Epithelial cell of esophagus (primary cell): ENCODE measurements at regions not wholly inside any gene's neighbourhood (a gene's known extent, or its start where the extent isn't known, plus 50 kb on each side); places are given as distances from the start of the nearest gene placed in this dataset.

ENCODE experiments used
- DNase-seq: peaks from one replicate; pipeline ENCODE4 v3.0.0; 2010; ENCODE audit warnings: low read depth
- H3K4me3 ChIP-seq: 2 replicates; pipeline ENCODE4 v1.5.1; 2011; ENCODE audit warnings: mild to moderate bottlenecking, low read length, control low read depth
- TF ChIP-seq, protein P1 (sequence below): IDR thresholded peaks from 2 replicates; pipeline ENCODE4 v1.5.1; 2011; ENCODE audit warnings: low read depth, mild to moderate bottlenecking, low read length, control low read depth, inconsistent platforms; ENCODE audit not compliant: insufficient read depth; ENCODE audit errors: missing control alignments

DNA sequence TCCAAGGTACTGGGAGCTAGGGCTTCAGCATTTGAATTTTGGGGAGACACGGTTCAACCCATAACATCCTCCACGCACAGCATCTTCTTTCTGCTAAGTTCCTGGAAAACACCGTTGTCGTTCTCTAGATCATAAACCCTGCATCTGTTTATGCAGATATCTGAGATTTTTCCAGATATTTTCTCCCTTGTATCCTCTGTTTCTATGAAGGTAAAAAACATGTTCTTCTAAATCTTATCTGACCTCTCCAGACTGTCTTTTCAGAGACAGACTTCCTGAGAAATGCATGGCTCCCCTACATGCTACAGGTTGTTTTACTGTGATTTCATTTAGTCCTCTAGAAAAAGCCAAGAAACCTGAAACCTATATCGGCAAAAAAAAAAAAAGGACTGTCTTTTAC is 152.3 kb upstream of the KLF3 start:
- no peak overlapping the region for H3K4me3 ChIP-seq

DNA sequence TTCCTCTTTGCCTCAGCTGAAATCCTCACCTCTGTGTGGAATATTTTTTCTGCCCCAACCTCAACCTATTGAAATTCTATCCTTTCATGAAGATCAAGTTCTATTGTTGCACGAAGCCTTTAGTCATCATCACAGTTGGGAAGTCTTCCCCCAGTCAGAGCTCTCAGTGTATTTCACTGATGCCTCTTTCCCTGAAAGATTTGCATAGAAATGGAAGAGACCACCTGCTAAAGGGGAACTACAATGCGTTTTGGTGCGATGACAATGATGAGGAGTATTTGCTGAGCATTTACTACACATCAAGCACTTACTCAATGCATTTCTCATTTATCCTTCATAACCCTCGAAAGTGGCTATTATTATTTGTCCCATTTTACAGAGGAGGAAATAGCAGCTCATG is 151.2 kb upstream of the KLF3 start:
- no peak overlapping the region for H3K4me3 ChIP-seq
- no peak for DNase-seq
- TF ChIP-seq, protein P1, sequence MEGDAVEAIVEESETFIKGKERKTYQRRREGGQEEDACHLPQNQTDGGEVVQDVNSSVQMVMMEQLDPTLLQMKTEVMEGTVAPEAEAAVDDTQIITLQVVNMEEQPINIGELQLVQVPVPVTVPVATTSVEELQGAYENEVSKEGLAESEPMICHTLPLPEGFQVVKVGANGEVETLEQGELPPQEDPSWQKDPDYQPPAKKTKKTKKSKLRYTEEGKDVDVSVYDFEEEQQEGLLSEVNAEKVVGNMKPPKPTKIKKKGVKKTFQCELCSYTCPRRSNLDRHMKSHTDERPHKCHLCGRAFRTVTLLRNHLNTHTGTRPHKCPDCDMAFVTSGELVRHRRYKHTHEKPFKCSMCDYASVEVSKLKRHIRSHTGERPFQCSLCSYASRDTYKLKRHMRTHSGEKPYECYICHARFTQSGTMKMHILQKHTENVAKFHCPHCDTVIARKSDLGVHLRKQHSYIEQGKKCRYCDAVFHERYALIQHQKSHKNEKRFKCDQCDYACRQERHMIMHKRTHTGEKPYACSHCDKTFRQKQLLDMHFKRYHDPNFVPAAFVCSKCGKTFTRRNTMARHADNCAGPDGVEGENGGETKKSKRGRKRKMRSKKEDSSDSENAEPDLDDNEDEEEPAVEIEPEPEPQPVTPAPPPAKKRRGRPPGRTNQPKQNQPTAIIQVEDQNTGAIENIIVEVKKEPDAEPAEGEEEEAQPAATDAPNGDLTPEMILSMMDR, result no peak

More for the DNA sequence above, 152.3 kb upstream of the KLF3 start:
- DNase-seq, result no peak
- TF ChIP-seq, protein P1, result no peak

GRCh38 chr4:38514465-38515146 is 149.4 kb upstream of the KLF3 start:
- no peak for DNase-seq
- TF ChIP-seq, protein P1, result no peak
- H3K4me3 ChIP-seq, result no peak overlapping the region

DNA sequence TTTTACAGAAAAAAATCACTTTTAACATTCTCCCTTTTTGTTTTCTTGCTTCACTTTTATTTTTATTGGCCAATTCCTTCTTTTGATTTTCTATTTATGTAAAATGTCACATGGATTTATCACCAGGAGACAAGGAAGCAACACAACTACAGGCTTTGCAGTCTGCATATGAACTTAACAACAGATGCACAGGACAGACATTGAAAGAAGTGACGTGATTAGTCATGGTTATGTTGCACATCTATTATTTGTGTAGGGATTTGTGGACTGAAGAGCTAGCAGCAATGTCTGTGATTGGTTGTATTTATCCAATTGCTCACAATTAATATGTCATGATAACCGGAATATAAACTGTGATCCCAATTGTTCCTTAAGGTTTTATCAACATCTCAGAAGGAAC is 147.8 kb upstream of the KLF3 start:
- TF ChIP-seq, protein P1, result no peak
- peak; percentile 43 for DNase-seq
- H3K4me3 ChIP-seq, result no peak overlapping the region

DNA sequence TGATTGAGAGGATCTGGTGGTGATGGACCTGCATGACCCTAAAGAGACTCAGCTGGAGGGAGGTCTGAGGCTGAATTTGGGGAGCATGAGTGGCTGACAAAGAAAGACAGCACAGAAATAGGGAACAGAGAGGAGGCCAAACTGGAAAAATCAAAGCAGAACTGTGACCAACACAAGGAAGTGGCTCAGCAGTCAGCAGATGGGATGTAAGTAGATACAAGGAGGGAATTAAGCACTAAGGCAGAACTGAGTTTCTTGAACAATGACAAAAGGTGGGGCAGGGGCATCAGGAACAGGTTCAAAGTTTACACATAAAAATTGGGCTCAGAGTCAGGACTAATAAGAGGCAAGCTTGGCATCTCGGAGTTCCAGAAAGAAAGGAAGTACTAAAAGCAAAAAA is 144.3 kb upstream of the KLF3 start:
- no peak for DNase-seq
- no peak overlapping the region for H3K4me3 ChIP-seq
- TF ChIP-seq, protein P1, result no peak

DNA sequence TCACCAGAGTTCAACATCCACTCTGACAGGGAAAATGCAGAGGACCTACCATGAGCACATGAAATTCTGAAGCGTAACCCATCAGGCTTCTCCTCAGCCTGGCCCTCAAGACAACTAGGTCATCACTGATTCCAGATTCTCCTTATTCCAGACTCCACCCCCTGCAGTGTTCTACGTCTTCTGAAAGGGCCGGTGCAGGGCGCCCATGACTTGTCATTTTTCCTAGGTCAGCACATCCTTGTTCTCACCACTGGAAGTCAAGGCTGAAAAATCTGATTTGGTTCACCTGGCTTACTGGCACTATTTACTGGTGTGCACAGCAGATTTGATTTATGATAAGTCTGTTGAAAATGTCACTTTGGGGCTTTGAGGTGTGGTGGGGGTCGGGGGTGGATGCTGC is 140.9 kb upstream of the KLF3 start:
- no peak overlapping the region for H3K4me3 ChIP-seq
- TF ChIP-seq, protein P1, result no peak
- DNase-seq, result no peak
